ENCODE measurements at regions not wholly inside any gene's neighbourhood (a gene's known extent, or its start where the extent isn't known, plus 50 kb on each side); places are given as distances from the start of the nearest gene placed in this dataset.

DNA sequence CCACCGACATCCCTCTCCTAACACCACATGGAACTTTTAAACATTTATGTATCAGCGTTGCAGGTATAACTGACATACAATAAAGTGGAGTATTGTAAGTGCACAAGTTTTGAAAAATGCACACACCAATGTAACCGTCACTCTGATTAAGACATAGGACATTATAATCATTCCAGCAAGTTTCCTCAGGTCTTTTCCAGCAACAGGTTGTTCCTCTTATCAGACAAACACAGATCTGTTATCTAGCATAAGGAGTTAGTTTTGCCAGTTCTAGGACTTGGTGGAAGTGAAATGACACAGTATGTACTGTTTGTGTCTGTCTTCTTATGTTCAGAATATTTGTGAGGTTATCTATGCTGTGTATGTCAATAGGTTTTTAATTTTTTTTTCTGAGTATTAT lies 69.5 kb upstream of the TRPC7 start:
- TF ChIP-seq, protein P1, sequence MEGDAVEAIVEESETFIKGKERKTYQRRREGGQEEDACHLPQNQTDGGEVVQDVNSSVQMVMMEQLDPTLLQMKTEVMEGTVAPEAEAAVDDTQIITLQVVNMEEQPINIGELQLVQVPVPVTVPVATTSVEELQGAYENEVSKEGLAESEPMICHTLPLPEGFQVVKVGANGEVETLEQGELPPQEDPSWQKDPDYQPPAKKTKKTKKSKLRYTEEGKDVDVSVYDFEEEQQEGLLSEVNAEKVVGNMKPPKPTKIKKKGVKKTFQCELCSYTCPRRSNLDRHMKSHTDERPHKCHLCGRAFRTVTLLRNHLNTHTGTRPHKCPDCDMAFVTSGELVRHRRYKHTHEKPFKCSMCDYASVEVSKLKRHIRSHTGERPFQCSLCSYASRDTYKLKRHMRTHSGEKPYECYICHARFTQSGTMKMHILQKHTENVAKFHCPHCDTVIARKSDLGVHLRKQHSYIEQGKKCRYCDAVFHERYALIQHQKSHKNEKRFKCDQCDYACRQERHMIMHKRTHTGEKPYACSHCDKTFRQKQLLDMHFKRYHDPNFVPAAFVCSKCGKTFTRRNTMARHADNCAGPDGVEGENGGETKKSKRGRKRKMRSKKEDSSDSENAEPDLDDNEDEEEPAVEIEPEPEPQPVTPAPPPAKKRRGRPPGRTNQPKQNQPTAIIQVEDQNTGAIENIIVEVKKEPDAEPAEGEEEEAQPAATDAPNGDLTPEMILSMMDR (conservative IDR thresholded peaks at IDR 0.05; ENCODE audit: low read depth in 2 of 2) = no peak
- no peak for TF ChIP-seq EZH2 (IDR thresholded peaks at IDR 0.05; ENCODE audit: low read depth, unreplicated experiment)
- TF ChIP-seq CREB1 (CRISPR knock-in tag; IDR thresholded peaks at IDR 0.05; ENCODE audit: low read depth) = no peak
- TF ChIP-seq EZH2phosphoT487 (IDR thresholded peaks at IDR 0.05; ENCODE audit: unreplicated experiment) = no peak
- TF ChIP-seq, protein P2, sequence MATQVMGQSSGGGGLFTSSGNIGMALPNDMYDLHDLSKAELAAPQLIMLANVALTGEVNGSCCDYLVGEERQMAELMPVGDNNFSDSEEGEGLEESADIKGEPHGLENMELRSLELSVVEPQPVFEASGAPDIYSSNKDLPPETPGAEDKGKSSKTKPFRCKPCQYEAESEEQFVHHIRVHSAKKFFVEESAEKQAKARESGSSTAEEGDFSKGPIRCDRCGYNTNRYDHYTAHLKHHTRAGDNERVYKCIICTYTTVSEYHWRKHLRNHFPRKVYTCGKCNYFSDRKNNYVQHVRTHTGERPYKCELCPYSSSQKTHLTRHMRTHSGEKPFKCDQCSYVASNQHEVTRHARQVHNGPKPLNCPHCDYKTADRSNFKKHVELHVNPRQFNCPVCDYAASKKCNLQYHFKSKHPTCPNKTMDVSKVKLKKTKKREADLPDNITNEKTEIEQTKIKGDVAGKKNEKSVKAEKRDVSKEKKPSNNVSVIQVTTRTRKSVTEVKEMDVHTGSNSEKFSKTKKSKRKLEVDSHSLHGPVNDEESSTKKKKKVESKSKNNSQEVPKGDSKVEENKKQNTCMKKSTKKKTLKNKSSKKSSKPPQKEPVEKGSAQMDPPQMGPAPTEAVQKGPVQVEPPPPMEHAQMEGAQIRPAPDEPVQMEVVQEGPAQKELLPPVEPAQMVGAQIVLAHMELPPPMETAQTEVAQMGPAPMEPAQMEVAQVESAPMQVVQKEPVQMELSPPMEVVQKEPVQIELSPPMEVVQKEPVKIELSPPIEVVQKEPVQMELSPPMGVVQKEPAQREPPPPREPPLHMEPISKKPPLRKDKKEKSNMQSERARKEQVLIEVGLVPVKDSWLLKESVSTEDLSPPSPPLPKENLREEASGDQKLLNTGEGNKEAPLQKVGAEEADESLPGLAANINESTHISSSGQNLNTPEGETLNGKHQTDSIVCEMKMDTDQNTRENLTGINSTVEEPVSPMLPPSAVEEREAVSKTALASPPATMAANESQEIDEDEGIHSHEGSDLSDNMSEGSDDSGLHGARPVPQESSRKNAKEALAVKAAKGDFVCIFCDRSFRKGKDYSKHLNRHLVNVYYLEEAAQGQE (IDR thresholded peaks at IDR 0.05; ENCODE audit: unreplicated experiment) = no peak
- TF ChIP-seq POLR2AphosphoS5 (IDR thresholded peaks at IDR 0.05; ENCODE audit: low read depth) = no peak
- TF ChIP-seq NANOG (IDR thresholded peaks at IDR 0.05; ENCODE audit: borderline replicate concordance) = no peak

Data from GM23338 (cell line).